K562 (cell line): ENCODE measurements at regions not wholly inside any gene's neighbourhood (a gene's known extent, or its start where the extent isn't known, plus 50 kb on each side); places are given as distances from the start of the nearest gene placed in this dataset.

Experiments used
- ATAC-seq: fragments of 200-7000 bp; cut with Tn5 transposase; 3 replicates; pipeline ENCODE4 v1.9.1; 2020; ENCODE audit warnings: moderate library complexity
- BruUV-seq: library from RNA; stranded (reverse); fragments of 400-500 nt; replicated peaks from 2 replicates; lab custom pipeline; 2021; lab: Mats Ljungman, UMichigan
- CTCF ChIA-PET: fragments of 300-600 bp; formaldehyde crosslinking; extraction: SDS; loops from one replicate; lab custom pipeline; 2021; ENCODE audit warnings: low intra/inter-chr PET ratio; lab: Yijun Ruan, JAX
- POLR2A ChIA-PET: fragments of 300-600, 350-650 bp; sonication (Branson Sonifier 250); formaldehyde crosslinking; extraction: SDS; loops from one replicate; lab custom pipeline; 2021; ENCODE audit warnings: antibody characterized with exemption, inconsistent platforms; lab: Yijun Ruan, JAX
- DNase-seq, 4 experiments: peaks; one replicate each; pipeline versions ENCODE4 v3.0.0 to v3.0.0-alpha.2; 2011 to 2018; ENCODE audit warnings: low spot score in 3 of 4, mixed read lengths in 3 of 4; ENCODE audit errors: extremely low read depth in 1 of 4
- FAIRE-seq: peaks from 2 replicates; lab custom pipeline; 2011; peaks lifted over from hg19 to GRCh38; lab: Jason Lieb, UNC
- H2AFZ ChIP-seq: 2 replicates; pipeline ENCODE4 v1.6.0; 2011; ENCODE audit warnings: low read depth, low read length, control low read depth, inconsistent platforms
- H3K27ac ChIP-seq: fragments of 200-600 bp; 3 replicates; pipeline ENCODE4 v1.8.0; 2011; ENCODE audit warnings: low read depth, mild to moderate bottlenecking, control low read depth, inconsistent platforms, low read length, moderate library complexity, mixed read lengths; ENCODE audit errors: extremely low read depth
- H3K27me3 ChIP-seq, 2 experiments: fragments of 300-600 bp in 1 of 2; 2 replicates in 1 of 2; 3 replicates in 1 of 2; pipeline versions ENCODE4 v1.6.0 to v1.8.0; 2011; ENCODE audit warnings: inconsistent platforms in 2 of 2, low read length in 2 of 2, mild to moderate bottlenecking in 1 of 2, mixed read lengths in 1 of 2, moderate library complexity in 1 of 2; ENCODE audit not compliant: control insufficient read depth in 2 of 2, insufficient read depth in 2 of 2
- H3K36me3 ChIP-seq: fragments of 300-600 bp; 3 replicates; pipeline ENCODE4 v1.8.0; 2011; ENCODE audit warnings: mild to moderate bottlenecking, low read length, inconsistent platforms; ENCODE audit not compliant: control insufficient read depth, insufficient read depth
- H3K4me1 ChIP-seq, 2 experiments: fragments of 200-600 bp in 1 of 2; replicated peaks in 1 of 2; 2 replicates in 1 of 2; 3 replicates in 1 of 2; pipeline versions ENCODE4 v1.5.1 to v1.8.0; 2011; ENCODE audit warnings: inconsistent platforms in 2 of 2, low read length in 2 of 2, mild to moderate bottlenecking in 1 of 2, mixed read lengths in 1 of 2, moderate library complexity in 1 of 2; ENCODE audit not compliant: control insufficient read depth in 2 of 2, insufficient read depth in 2 of 2
- H3K4me2 ChIP-seq: 2 replicates; pipeline ENCODE4 v1.6.1; 2011; ENCODE audit warnings: low read length, control low read depth, inconsistent platforms, mixed read lengths; ENCODE audit not compliant: insufficient read depth
- H3K4me3 ChIP-seq: fragments of 200-600 bp; sonication (generic), shearing (Covaris generic); 2 replicates; pipeline ENCODE4 v1.5.1; 2016; ENCODE audit warnings: control low read depth, inconsistent platforms
- H3K79me2 ChIP-seq: fragments of 200-600 bp; 3 replicates; pipeline ENCODE4 v1.8.0; 2011; ENCODE audit warnings: low read length, inconsistent platforms; ENCODE audit not compliant: control insufficient read depth, insufficient read depth
- H3K9ac ChIP-seq, 2 experiments: 2 replicates each; pipeline versions ENCODE4 v1.6.0 to v1.6.1; 2011; ENCODE audit warnings: low read depth in 2 of 2, low read length in 2 of 2, control low read depth in 1 of 2, inconsistent platforms in 1 of 2, mild to moderate bottlenecking in 1 of 2, mixed read lengths in 1 of 2; ENCODE audit not compliant: insufficient read depth in 1 of 2
- H3K9me1 ChIP-seq: one replicate; pipeline ENCODE4 v1.6.0; 2011; ENCODE audit warnings: inconsistent platforms, mild to moderate bottlenecking, low read length, moderate library complexity; ENCODE audit not compliant: control insufficient read depth, insufficient read depth
- H3K9me3 ChIP-seq: replicated peaks from 2 replicates; pipeline ENCODE4 v1.5.1; 2011; ENCODE audit warnings: low read depth, low read length, inconsistent platforms; ENCODE audit not compliant: control insufficient read depth, insufficient read depth
- H4K20me1 ChIP-seq: replicated peaks from 2 replicates; pipeline ENCODE4 v1.6.1; 2011; ENCODE audit warnings: low read length, inconsistent platforms, mixed read lengths; ENCODE audit not compliant: control insufficient read depth, insufficient read depth
- BACH1 ChIP-seq: fragments of 200-800 bp; sonication (Bioruptor generic); IDR thresholded peaks from 2 replicates; pipeline ENCODE4 v1.6.1; 2016; ENCODE audit warnings: missing genetic modification characterization, missing compliant biosample characterization
- DNMT1 ChIP-seq: fragments of 450-650 bp; IDR thresholded peaks from 2 replicates; pipeline ENCODE4 v1.6.1; 2016; ENCODE audit warnings: antibody characterized with exemption, mild to moderate bottlenecking
- GTF2F1 ChIP-seq: IDR thresholded peaks from 2 replicates; pipeline ENCODE4 v1.6.1; 2011; ENCODE audit warnings: low read depth, low read length, improper control_type of control experiment
- ILK ChIP-seq: fragments of 450-650 bp; IDR thresholded peaks from 2 replicates; pipeline ENCODE4 v1.6.1; 2016; ENCODE audit warnings: missing genetic modification characterization, low read depth, mild to moderate bottlenecking, missing compliant biosample characterization, moderate library complexity, borderline replicate concordance
- MEF2D ChIP-seq: conservative IDR thresholded peaks from 2 replicates; pipeline ENCODE4 v1.6.1; 2016; ENCODE audit warnings: low read depth, missing genetic modification characterization, missing compliant biosample characterization
- MTA2 ChIP-seq: fragments of 450-650 bp; IDR thresholded peaks from 2 replicates; pipeline ENCODE4 v1.6.1; 2016; ENCODE audit warnings: low read depth
- NCOR1 ChIP-seq: fragments of 450-650 bp; IDR thresholded peaks from 2 replicates; pipeline ENCODE4 v1.6.1; 2016; ENCODE audit warnings: mild to moderate bottlenecking, moderate library complexity
- TAL1 ChIP-seq: fragments of 450-650 bp; IDR thresholded peaks from 2 replicates; pipeline ENCODE4 v1.6.1; 2016; ENCODE audit warnings: mild to moderate bottlenecking
- XRCC5 ChIP-seq: fragments of 200-400 bp; formaldehyde crosslinking; IDR thresholded peaks from 2 replicates; pipeline ENCODE4 v1.6.1; 2017; ENCODE audit warnings: low read depth, mild to moderate bottlenecking, low read length
- WGBS: fragments of 100-300 bp; shearing (Covaris generic); methylation state at CpG from one replicate; pipeline ENCODE4 v1.1.6; 2016; ENCODE audit warnings: low coverage, mixed read lengths; ENCODE audit not compliant: insufficient coverage; ENCODE audit errors: missing lambda C conversion rate; 5-methylcytosine and 5-hydroxymethylcytosine counted together
- in situ Hi-C: fragments of 300-500 bp; cut with MboI; formaldehyde crosslinking; loops from 4 replicates; pipeline ENCODE4 v1.15.0; 2018; ENCODE audit warnings: inconsistent platforms, mixed read lengths
- intact Hi-C: fragments of 100-400 bp; cut with micrococcal nuclease; formaldehyde crosslinking; loops from 2 replicates; pipeline ENCODE4 v1.14.2; 2022

- no peaks in the 10 kb centered on the region for H3K36me3 ChIP-seq
- no peaks in the 10 kb centered on the region for H3K4me1 ChIP-seq
- ChIA-PET CTCF (no interaction called here), POLR2A (no interaction called here)
- H3K9me3 ChIP-seq, result peaks cover 3% of the 10 kb centered on the region; the same call in 1 of the 2 replicates
- H3K9ac ChIP-seq, result no peak overlapping the region
- no peak overlapping the region for H3K4me3 ChIP-seq
- in situ Hi-C loops, result no loop called here
- no peaks in the 10 kb centered on the region for H4K20me1 ChIP-seq
- no peaks in the 10 kb centered on the region for H3K79me2 ChIP-seq
- no peak for ATAC-seq
- intact Hi-C loops, result no loop called here
- H3K27me3 ChIP-seq, result no peaks in the 10 kb centered on the region
- DNase-seq, result no peak
- H3K4me2 ChIP-seq, result no peak overlapping the region
- no peak for FAIRE-seq
- H2AFZ ChIP-seq, result no peak overlapping the region
- no peak for TF ChIP-seq TAL1
- TF ChIP-seq MEF2D (tag), result no peak
- no peak for TF ChIP-seq NCOR1
- TF ChIP-seq BACH1 (tag), result no peak
- 3% methylated on average over 2 of the region's 2 CpGs for WGBS
- no TSS peak for BruUV-seq
- no peaks in the 10 kb centered on the region for H3K9me1 ChIP-seq
- H3K27ac ChIP-seq, result no peak overlapping the region
These were observed 133.6 kb upstream of the VWC2 start for GRCh38 chr7:49639808-49640207.

GRCh38 chr7:49643321-49643720 is 130.1 kb upstream of the VWC2 start:
- 6% methylated on average over 5 of the region's 5 CpGs for WGBS
- H3K27me3 ChIP-seq, result no peaks in the 10 kb centered on the region
- DNase-seq (no peak), FAIRE-seq (no peak), ATAC-seq (no peak)
- in situ Hi-C loops (no loop called here), intact Hi-C loops (no loop called here)
- H3K36me3 ChIP-seq, result no peaks in the 10 kb centered on the region
- ChIA-PET CTCF (no interaction called here), POLR2A (no interaction called here)
- no peaks in the 10 kb centered on the region for H3K9me1 ChIP-seq
- no peak overlapping the region for H3K27ac ChIP-seq
- H3K4me2 ChIP-seq, result no peak overlapping the region
- H3K4me1 ChIP-seq, result no peaks in the 10 kb centered on the region
- peaks cover 3% of the 10 kb centered on the region; the same call in 1 of the 2 replicates for H3K9me3 ChIP-seq
- H3K9ac ChIP-seq, result no peak overlapping the region
- H2AFZ ChIP-seq, result no peak overlapping the region
- no peaks in the 10 kb centered on the region for H3K79me2 ChIP-seq
- no peaks in the 10 kb centered on the region for H4K20me1 ChIP-seq
- TF ChIP-seq MTA2, result no peak
- no peak for TF ChIP-seq XRCC5
- TF ChIP-seq ILK (tag), result no peak
- no peak for TF ChIP-seq DNMT1
- no peak for TF ChIP-seq GTF2F1
- BruUV-seq, result no TSS peak
- H3K4me3 ChIP-seq, result no peak overlapping the region
